ENCODE measurements at regions not wholly inside any gene's neighbourhood (a gene's known extent, or its start where the extent isn't known, plus 50 kb on each side); places are given as distances from the start of the nearest gene placed in this dataset.

GRCh38 chr10:78656417-78657162 is 412.2 kb upstream of the ZMIZ1 start:
- H3K27ac ChIP-seq = no peak overlapping the region
- H3K36me3 ChIP-seq = no peaks in the 10 kb centered on the region
- no peaks in the 10 kb centered on the region for H3K9me3 ChIP-seq
- TF ChIP-seq CTCF (IDR thresholded peaks at IDR 0.05) = no peak
- TF ChIP-seq POLR2A (IDR thresholded peaks at IDR 0.05) = no peak
- WGBS (ENCODE audit: insufficient coverage, low coverage, low lambda C conversion rate, missing lambda C conversion rate) = 65% methylated on average over 7 of the region's 29 CpGs
- no peak overlapping the region for H3K4me3 ChIP-seq
- intact Hi-C loops (cut with DNase I) = no loop called here
- no peaks in the 10 kb centered on the region for H3K27me3 ChIP-seq
- peaks cover 0 to 7% (median 0%) of the 10 kb centered on the region in 4 donors for H3K4me1 ChIP-seq
- DNase-seq (no peak), ATAC-seq (no peak)

GRCh38 chr10:78657163-78657861 is 411.5 kb upstream of the ZMIZ1 start:
- intact Hi-C loops (cut with DNase I) = no loop called here
- peak; percentile 79 to 85 (median 81) for DNase-seq

GRCh38 chr10:78657862-78658165 is 411.0 kb upstream of the ZMIZ1 start:
- no peaks in the 10 kb centered on the region for H3K36me3 ChIP-seq
- peaks cover 0 to 7% (median 0%) of the 10 kb centered on the region in 4 donors for H3K4me1 ChIP-seq
- no peak for TF ChIP-seq POLR2A (IDR thresholded peaks at IDR 0.05)
- no peak for TF ChIP-seq CTCF (IDR thresholded peaks at IDR 0.05)
- WGBS (ENCODE audit: insufficient coverage, low coverage, low lambda C conversion rate, missing lambda C conversion rate) = 91% methylated on average over 1 of the region's 1 CpG
- no peaks in the 10 kb centered on the region for H3K27me3 ChIP-seq
- H3K4me3 ChIP-seq = no peak overlapping the region
- H3K27ac ChIP-seq = no peak overlapping the region
- H3K9me3 ChIP-seq = no peaks in the 10 kb centered on the region
- intact Hi-C loops (cut with DNase I) = no loop called here
- ATAC-seq (no peak), DNase-seq (no peak)

More at GRCh38 chr10:78657163-78657861, 411.5 kb upstream of the ZMIZ1 start:
- 34% methylated on average over 11 of the region's 13 CpGs for WGBS (ENCODE audit: insufficient coverage, low coverage, low lambda C conversion rate, missing lambda C conversion rate)
- Histone ChIP-seq H3K27ac (no peak overlapping the region), H3K4me1 (peaks cover 0 to 7% (median 0%) of the 10 kb centered on the region in 4 donors), H3K9me3 (no peaks in the 10 kb centered on the region), H3K36me3 (no peaks in the 10 kb centered on the region), H3K4me3 (no peak overlapping the region), H3K27me3 (no peaks in the 10 kb centered on the region)
- TF ChIP-seq CTCF (IDR thresholded peaks at IDR 0.05) = peak; percentile 69 to 85 (median 80)
- no peak for TF ChIP-seq POLR2A (IDR thresholded peaks at IDR 0.05)
- peak; percentile 94 to 99 (median 97) for ATAC-seq

GRCh38 chr10:78658645-78659597 is 409.8 kb upstream of the ZMIZ1 start:
- H3K36me3 ChIP-seq = no peaks in the 10 kb centered on the region
- no peaks in the 10 kb centered on the region for H3K27me3 ChIP-seq
- H3K4me3 ChIP-seq = no peak overlapping the region
- peaks cover 0 to 7% (median 0%) of the 10 kb centered on the region in 4 donors for H3K4me1 ChIP-seq
- intact Hi-C loops (cut with DNase I) = no loop called here
- H3K27ac ChIP-seq = no peak overlapping the region
- 78% methylated on average over 8 of the region's 8 CpGs for WGBS (ENCODE audit: insufficient coverage, low coverage, low lambda C conversion rate, missing lambda C conversion rate)
- ATAC-seq (no peak), DNase-seq (no peak)
- TF ChIP-seq POLR2A (IDR thresholded peaks at IDR 0.05) (no peak), CTCF (IDR thresholded peaks at IDR 0.05) (no peak)
- H3K9me3 ChIP-seq = no peaks in the 10 kb centered on the region

Data from right lobe of liver (tissue), 6 donors.